ENCODE measurements at regions not wholly inside any gene's neighbourhood (a gene's known extent, or its start where the extent isn't known, plus 50 kb on each side); places are given as distances from the start of the nearest gene placed in this dataset.

DNA sequence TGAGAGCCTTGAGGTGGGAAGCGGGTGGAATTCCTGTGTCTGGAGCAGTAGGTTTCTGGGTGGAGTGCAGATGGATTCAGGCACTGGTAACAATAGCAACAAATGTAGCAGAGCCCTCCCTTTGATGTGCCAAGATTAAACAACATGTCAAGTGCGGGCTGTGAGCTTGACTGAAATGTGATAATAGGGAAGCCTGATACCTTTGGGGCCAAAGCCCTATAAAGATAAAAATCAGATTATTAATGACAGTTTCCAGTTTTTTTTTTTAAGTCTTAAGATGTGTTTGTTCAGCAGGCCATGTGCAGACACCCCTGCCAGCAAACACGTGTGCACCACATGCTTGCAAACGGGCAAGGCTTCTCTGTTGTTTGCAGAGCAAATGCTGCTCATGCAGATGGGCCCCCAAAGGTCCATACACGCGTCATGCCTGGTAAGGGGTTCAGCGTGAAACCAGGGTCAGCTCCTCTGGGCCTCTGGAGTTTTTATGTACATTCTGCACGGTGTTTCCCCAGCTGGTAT lies 193.2 kb downstream of the GADD45G start:
- no peak for DNase-seq

DNA sequence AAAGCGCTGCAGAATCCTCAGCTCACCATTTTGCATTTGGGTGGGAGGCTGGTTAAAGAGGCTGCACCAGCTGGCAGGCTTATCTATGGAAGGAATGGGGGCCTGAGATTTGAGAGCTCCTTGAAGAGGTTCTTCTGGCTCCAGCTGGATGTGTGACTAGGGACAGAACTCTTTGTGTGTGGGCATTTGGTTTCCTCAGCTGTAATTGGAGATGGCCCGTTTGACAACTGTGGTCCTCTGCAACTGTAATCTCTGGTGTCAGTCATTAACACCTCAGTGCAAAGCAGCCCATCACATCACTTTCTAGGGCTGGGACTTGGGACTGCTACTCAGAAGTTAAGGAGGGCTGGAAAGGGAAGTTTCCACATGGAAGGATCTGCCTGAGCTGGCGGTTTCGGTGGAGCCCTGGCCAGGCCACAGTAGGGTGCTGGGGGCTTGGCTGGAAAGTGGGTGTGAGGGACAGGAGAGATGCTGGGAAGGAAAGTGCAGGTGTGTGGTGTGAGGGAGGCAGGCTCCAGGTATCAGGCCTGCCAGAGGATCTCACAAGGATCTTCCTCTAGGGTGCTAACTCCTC lies 193.8 kb downstream of the GADD45G start:
- DNase-seq, result no peak

DNA sequence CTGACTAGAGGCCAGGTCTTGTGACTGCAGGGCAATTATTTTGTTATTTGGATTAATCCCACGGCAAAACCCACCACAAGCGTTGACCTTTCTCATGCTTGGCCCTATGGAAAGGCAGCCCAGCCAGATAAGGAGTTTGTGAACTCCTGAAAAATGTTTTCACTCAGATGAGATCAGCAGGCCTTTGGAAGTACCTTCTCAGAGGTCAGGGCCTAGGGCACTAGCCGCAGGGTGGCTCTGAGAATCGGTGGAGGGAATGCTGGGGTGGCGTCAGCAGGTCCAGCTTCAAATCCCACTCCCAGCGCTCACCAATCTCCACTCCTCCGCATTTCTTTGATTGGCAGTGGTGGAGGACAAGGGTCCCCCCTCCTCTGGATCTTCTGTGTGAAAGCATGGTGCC lies 194.4 kb downstream of the GADD45G start:
- DNase-seq, result no peak

DNA sequence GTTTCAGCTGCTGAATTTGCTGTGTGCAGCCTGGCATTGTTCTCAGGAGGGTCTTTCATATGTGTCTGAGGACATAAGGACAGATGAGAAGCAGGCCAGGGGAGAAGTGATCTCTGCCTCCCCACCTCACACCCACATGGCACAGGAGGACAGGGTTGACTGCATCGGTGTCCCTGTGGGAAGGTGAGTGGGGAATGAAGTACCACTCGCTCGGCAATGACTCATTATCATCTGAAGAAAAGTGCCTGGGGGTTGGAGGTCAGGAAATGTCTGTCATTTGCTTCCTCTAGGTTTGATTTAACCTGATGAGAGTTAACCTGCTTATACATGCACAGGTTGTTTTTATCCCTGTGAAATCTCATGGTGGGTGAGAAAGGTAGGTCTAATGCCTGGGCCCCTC lies 195.0 kb downstream of the GADD45G start:
- DNase-seq, result no peak

DNA sequence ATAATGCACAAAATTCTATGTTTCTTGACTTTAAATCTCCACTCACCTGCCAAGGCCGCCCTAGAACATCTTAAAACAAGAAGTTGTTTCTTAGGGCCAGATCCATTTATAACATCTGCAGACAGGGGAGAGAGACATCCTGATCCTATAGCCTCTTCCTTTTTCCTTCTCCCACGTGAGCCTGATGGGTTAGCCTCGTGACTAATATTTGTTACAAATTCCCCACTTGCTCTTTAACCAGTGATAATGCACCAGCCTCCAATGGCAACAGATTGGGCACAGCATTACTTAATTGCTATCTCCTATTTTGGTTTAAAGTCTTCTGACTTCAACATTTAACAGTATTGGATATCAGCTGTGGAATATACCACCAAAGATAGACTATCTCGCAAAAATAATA lies 196.5 kb downstream of the GADD45G start:
- no peak for DNase-seq

DNA sequence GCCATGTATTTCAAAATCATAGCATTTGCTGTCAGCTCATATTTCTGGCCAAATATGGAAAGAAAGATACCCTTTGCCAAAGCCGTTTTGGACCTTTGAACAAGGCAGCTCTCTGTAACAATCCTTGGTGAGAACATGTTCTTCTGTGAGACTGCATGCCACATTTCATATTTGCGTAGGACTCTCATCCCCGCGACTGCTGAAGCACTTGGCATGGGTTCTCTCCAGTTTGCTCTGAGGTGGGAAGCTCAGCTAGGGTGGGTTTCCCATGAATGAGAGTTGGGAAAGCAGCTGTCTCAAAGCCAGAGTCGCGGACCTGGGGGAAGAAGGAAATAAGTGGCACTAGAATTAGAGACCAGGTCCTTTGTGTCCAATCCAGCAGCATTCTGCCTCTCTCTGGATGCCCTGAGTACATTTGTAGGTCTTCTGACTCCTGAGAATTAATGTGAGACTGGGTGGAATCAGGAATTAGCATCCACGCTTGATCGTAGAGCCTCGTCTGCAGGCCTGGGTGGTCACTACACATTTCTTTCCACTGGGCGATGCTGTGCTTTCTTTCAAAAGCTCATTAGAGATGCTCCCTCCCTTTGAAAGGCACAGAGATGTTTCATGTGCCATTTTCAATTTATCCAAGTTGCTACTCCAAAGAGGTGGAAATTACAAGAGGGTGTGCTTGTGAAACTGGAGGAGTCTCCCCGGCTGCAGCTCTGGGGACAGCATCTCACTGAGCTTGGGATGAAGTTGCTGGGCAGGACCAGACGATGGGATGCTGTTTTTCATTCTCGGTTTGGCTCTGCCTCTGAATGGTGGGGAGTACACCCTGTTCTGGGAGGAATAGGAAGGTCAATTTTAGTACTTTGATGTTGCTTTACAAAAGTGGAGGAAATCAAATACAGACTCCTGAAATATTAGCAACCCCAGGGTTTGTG lies 197.2 kb downstream of the GADD45G start:
- DNase-seq, result no peak

DNA sequence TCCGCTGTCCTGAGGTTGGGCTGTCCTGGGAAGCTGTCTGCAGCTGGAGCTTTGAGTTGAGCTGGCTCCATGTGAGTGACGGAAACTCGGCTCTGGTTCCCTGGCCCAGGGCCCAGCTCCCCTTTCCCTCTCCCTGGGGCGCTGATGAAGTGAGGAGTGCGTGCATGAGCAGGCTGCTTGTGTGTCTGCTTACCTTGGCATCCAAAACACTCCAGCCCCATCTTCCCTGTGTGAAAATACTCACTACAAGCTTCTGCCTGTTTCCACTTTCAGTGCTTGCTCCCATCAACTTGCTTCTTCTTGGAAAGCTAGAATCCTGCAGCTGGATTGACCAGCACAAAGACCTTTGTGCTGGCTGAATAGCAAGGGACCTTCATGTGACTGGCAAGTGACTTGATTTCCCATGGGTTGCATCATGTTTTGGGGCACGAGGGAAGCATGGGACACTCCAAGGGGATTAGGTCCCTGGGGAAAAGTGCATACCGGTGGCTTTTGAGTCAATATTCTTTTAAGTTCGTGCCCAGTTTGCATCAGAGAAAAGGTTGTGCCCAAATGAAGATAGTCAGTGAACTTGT lies 198.1 kb downstream of the GADD45G start:
- no peak for DNase-seq

DNA sequence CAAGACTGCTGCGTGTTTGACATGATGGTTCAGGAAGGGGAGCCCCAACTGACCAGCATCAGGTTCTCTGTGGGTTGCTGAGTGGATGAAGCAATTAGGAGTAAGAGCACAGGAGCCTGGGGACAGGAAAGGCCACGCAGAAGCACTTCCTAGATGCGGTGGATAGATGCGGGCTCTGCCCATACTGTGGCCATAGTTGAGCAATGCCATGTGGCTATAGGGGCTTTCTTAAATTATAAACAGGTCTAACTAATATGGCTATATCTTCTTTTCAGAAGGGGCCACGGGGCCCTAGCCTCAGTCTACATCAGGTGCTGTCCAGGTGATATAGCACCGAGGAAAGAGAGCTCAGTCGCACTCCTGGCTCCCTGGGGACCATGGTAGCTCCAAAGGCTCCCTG lies 198.6 kb downstream of the GADD45G start:
- DNase-seq, result no peak

DNA sequence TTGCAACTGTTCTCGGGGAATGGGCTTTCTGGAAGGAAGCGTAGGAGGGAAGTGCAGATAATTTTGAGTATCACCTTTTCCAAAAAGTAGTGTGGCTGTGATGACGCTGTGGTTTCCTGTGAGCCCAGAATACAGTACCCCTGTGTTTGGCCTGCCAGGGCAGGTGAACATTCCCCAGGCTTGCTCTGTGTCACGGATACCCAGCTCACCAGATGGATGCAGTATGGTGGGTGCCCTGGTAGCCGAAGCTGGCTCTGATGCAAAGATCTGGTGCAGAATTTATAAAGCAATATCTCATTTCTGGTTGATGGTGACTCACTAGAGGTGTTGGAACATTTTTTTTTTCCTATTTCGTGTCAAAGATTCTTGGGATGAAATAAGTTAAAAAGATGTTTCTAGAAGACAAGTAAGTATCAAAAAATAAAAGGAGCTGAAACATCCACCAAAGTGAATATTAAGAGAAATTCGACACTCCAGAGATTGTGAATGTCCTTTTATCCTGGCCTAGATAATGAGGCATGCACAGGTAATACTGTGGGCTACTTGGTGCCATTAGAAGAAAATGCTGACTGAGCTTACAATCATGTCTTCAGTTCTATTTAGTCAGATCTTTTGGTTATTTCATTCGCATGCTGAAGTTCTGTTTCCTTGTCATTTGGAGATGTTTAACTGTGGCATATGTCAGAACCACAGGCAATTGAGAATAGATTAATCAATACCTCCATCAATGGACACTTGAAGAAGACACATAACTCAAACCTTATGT lies 200.1 kb downstream of the GADD45G start:
- no peak for DNase-seq

DNA sequence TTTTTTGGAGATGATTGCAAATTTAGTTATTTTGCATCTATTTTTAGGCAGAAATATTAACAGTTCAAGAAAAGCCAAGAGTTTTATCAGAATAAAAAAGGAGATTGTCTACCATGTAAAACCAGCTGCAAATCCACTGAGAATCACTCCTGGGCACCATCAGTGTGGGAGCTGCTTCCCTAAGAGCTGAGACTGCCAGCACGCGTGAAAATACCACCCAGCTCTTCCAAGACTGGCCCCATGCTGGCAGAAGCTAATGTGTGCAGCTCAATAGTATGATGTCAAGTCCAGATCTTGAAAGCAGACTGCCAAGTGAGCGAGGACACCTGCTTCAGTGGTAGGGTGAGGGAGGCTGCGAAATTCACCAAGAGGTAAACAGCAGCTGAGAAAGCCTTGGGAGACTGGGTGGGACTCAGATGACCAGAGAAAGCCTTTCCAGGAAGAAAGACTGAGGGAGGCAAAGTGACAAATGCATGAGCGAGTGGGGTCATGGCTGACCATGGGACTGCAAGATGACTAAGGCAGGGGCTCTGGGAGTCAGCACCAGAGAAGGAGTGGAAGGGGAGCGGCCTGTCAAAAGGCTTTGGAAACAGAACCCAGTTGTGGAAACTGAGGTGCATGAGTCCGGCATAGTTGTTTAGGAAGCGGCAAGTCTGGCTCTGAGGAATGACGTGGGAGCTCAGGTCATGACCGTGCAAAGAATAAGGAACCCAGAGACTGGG lies 200.9 kb downstream of the GADD45G start:
- no peak for DNase-seq

DNA sequence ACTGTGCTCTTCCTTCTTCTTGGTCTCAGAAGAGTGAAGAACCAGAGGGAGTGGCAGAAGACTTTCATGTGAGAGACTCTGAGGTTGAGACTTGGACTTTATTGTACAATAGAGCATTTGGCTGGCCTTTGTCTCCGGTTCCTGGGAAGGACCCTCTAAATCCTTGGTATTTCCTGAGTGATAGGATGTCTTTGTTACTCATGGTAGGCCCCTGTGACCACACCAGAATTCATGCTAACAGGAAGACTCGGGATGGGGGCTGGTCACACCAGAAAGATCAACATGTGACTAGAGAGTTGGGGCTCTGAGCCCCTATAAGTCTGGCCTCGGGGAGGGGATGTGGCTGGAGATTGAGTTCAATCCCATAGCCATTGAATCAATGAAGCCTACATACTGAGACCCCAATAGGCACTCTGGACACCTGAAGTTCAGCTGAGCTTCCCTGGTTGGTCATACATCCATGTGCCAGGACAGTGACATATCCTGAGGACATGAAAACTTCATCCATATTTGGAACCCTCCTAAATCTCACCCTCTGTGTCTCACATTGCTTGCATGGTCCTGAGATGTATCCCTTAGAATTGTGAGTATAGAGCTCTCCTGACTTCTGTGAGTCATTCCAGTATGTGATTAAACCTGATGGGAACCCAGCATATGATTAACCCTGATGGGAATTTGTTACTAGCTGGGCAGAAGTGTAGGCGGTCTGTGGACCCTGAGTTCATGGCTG lies 201.7 kb downstream of the GADD45G start:
- no peak for DNase-seq

DNA sequence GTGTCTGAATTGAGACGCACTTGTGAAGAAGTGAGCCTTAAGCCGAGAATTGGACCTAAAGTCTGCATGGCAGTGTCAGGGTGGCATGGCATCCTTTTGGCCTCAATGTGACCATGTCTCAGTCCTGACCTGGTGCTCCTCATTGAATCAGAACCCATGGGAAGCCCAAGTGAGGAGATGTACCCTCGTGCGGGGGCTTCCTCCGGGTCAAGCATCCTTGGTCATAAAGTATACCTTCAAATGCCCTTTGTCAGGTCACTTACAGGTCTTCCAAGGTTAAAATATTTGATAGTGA lies 202.2 kb downstream of the GADD45G start:
- DNase-seq, result no peak

DNA sequence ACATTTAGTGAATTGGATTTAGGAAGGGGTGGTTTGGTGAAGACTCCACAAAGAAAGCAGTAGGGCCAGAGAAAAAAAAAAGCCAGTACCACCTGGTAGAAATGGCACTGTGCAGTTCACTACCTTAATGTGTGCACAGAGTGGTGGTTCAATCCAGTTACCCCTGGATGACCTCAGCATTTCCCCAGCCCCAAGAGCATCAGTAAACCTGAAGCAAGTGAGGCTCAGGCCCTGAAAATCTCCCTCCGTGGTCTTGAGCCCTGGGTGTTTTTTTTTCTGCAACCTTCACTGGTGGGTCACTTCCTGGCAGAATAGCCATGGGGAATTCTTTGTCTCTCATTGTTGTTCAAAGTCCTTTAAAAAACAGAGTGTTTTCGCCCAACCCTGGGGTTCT lies 202.9 kb downstream of the GADD45G start:
- no peak for DNase-seq

DNA sequence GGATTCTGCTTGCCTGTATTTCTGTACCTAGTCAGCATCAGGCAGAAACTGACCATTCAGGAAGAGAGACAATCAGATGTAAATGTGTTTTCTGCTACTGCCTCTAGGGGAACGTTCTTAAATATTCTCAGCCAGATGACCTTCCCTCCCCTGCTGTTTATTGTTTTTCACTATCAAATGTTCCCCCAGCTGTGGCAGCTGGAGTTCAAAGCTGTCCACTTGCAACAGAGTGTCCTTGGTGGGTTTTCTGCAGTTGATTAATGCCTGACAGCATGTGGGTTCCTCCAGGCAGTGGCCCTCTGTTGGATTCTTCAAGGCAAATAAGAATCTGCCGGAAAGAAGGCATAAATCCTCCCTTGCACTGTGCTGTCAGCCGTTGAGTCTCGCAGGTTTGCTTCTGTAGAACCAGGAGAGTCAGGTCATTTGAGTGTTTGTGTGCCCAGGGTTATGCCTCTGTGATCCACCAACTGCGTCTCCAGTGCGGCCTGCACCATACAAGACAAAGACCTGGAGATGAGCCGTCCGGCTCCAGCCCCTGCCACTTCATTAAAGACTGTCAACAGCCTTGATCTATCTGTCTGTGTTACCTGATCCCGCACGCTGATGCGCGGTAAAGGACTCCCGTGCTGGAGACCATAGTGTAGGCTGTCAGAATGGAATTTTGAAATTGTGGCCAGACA lies 203.4 kb downstream of the GADD45G start:
- DNase-seq, result no peak

DNA sequence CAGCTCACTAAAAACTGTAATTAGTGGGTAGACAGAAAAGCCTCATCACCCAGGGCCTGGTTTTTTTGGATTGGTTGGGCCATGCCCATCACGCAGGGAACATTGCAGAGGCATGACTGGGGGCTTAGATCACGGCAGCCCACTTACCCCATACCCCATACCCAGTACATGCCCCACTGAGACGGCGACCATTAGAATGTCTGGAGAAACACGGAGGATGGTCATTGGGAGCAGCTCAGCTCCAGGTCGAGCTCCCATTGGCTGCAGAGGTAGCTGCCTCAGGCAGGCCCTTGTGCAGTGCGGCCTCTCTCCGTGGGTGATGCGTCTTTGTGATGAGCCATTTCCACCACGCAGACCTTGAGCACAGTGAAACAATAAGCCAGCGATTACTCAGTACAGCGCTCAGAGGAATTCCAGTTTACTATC lies 204.0 kb downstream of the GADD45G start:
- no peak for DNase-seq

DNA sequence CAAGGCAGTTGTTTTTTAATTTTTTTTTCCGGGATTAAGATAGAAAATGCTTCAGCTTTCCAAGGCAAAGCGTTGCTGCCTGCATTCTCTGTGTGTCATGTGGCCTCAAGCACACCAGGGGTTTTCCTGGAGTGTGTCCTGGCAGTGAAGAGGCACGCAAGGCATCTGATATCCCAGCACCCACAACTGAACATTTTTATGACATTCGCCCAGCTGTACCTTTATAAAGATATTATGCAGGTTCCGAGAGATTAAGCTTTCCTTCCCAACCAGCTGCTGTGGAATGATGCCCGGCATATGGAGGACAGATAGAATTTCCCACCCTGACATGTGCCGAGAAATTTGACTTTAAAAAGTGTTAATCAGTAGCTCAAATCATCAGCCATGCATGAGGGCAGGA lies 205.6 kb downstream of the GADD45G start:
- DNase-seq, result no peak

DNA sequence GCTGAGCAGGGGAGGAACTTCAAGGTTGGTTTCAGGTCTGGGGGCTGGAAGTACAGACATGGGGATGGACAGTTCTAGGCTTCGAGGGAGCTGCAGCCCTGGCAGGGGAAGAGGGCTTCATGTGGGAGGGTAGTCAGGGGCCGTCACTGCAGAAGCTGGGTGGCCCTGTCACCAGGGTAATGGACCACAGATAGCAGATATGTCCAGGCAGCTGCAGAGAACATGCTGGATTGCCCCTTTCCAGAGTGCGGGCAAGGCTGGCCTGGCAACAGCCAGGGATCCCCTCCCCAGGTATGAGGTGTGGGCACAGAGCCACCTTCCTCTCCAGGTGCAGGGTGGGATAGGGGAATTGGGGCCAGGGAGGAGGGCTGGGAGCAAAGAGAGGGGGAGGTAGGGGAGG lies 206.5 kb downstream of the GADD45G start:
- no peak for DNase-seq

DNA sequence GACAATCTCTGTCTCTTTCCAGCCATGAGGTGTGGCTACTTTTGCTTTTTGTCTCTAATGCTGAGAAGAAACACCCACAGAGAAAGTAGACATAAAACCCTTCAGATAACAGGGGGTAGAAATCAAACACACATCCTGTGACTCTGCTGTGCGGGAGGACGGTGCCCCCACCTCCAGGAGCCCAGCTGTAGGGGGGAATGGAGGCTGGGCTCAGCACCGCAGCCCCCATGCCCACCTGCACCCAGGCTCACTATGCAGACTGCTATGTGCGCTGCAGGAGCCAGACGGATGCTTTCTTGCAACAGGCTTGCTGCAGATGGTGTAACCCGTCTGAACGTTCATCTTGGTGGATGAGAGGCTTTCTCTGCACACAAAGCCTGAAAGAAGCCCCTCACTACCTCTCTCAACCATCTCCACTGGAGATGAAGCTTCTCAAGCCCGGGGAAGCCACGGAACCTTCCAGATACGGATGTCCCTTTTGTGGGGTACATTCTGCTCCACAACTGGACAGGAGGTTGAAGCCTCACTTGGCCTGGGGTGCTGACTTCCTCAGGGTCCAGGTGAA lies 207.2 kb downstream of the GADD45G start:
- no peak for DNase-seq

DNA sequence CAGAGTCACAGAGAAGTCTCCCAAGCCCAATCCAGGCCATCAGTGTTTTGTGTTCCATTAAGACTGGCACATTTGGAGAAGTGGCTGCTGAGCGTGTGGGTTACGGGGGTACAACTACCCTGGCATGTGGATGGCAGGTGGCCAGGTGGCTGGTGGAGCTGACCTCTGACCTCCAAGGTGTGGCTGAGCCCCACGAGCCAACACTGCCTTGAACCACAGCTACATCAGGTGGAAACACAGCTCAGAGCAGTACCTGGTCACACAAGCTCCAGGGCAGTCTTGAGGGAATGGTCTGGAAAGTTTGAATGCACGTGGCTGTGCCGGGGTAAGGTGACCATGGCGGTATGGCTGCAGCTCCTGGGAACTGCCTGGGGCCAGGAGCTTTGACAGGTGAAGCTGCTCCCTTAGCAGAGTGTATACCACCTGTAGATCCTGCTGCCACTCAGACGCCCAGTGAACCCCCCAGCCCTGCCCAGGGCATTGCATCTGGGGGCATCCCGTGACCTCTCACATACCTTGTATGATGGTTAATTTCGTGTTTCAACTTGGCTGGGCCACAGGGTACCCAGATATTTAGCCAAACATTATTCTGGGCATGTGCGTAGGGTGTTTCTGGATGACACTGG lies 207.9 kb downstream of the GADD45G start:
- DNase-seq, result no peak

DNA sequence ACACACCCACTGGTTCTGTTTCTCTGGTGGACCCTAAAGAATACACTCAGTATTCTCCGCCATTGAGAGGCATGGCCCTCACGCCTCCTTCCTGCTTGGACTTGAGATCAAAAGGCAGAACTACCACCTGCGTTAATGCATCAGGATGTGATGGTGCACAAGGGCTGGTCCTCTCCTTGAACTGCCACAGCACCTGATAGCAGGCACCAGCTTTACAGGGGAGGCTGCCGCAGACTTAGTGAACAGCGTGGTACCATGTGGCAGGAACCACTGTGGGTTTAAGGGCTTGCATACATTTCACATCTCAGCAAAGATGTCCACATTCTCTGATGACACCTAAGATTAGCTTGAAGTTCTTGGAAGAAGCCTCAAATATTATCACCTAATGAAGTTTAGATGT lies 208.7 kb downstream of the GADD45G start:
- no peak for DNase-seq
